GM18519 (cell line): ENCODE measurements at regions not wholly inside any gene's neighbourhood (a gene's known extent, or its start where the extent isn't known, plus 50 kb on each side); places are given as distances from the start of the nearest gene placed in this dataset.

ENCODE experiments used
- ATAC-seq: cut with Tn5 transposase; IDR thresholded peaks from one replicate; pipeline ENCODE4 v1.9.1; 2021; ENCODE audit warnings: mild to moderate bottlenecking, moderate library complexity; ENCODE audit not compliant: unreplicated experiment, low FRiP score

GRCh38 chr3:180282386-180282785 is 245.6 kb upstream of the PEX5L start:
- no peak for ATAC-seq

GRCh38 chr3:180283251-180283650 is 246.5 kb upstream of the PEX5L start:
- ATAC-seq, result no peak

GRCh38 chr3:180284331-180285110 is 247.8 kb upstream of the PEX5L start:
- no peak for ATAC-seq

DNA sequence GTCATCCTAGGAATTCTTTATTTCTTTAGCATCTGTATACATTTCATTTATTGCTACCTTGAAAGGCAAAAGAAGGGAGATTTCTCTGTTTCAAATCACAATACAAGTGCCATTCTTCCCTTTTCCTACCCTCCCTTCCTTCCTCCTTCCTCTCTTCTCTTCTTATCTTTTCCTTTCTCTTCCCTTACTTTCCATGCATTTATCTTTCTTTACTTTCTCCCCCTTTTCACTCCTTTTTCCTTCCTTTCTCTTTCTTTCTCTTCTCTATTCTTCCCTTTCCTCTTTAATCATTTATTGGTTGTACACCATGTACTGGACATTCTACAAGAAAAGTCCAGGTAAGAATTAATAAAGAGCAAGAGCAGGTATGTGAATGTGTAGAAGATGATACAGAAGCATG is 251.0 kb upstream of the PEX5L start:
- no peak for ATAC-seq

DNA sequence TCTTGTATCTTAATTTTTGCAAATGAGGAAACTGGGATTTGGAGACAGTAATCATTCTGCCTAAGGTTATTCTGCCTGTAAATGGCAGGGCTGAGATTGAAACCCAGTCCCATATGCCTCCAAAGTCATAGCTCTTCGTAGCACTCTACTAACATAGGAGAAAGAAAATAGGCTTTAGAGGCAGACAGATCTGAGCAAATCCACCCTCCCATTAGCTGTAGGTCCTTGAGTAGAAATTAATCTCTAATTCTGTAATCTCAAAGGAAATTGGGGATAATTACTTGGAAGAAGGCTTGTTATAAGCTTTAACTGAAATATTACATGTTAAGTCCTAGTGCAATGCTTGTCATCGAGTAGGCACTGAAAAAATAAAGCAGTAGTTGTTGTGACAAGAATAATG is 252.1 kb upstream of the PEX5L start:
- no peak for ATAC-seq

- no peak for ATAC-seq
These were observed 253.6 kb upstream of the PEX5L start for GRCh38 chr3:180290300-180290699.

DNA sequence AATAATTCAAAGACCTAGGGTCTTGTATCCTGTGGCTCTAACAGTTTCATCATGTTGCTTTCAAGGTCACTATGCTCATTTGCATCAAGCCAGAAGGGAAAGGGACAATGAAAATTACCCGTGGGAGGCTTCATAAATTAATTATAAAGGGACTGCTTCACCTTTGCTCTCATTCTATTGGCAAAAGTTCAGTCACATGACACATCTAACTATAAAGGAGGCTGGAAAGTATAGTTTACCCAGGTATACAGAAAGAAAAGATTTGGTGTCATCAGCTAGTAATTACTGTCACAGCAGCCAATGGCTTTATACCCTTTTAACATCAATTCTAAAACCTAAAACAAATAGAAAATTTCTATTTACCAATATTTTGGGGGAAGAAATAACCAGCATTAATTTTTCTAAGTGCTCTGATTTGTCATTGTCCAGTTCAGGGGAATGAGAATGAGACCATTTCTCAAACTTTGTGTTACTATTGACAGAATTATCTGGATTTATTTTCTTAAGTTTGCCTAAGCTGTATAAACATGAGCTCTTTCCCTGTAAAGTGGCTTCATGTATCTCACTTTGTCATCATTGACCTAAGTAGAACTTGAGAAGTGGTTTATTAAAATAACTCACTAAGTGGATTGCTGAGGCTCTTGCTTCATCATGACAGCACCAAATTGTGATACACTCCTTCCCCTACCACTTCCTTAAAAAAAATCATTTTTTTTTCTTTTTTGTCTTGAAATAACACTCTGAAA is 257.7 kb upstream of the PEX5L start:
- no peak for ATAC-seq

DNA sequence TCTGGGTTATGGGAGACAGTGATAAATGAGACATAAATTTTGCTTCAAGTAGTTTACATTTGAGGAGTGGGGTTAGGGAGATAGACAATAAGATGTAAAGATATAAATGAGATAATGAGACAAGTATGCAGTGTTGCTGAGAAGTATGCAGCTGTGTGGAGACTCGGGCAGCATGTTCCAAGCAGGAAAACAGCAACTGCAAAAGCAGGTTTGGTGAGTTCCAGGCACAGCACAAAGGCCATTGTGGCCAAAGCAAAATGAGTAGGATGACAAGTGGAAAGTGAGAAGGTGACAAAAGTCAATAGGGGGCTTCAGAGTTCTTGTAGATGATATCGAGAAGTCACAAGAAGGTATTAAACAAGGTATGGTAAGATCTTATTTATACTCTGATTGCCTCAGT is 259.1 kb upstream of the PEX5L start:
- no peak for ATAC-seq

DNA sequence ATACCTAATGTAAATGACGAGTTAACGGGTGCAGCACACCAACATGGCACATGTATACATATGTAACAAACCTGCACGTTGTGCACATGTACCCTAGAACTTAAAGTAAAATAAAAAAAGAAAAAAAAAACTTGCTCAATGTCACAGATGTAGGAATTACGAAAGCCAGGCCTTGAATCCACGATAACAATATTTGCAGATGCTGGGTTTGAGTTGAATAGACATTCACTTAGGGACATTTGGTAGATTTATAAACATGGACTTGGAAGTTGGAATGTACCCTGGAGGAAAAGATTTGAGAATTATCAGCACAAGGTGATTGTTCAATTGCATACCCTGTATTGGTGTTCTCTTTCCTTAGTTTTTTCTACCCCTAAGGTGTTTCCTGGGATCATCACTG is 260.2 kb upstream of the PEX5L start:
- no peak for ATAC-seq

DNA sequence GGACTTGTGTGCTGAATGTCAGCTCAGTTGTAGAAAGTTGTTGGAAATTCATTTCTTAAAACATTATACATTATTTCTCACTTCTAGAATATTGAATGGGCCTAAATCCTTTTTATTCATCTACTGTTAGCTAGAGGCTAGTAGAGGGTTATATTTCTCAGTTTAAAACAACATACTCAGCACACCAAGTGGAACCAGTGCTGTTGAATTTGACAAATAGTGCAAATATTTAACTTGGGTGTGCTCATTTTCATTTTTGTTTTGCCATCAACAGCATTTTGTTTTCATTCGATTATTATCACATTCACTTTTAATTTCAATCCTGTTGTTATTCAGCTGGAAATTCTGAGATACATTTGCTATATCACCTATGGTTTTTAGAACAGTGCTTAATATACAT is 269.4 kb upstream of the PEX5L start:
- no peak for ATAC-seq

GRCh38 chr3:180306691-180307090 is 270.0 kb upstream of the PEX5L start:
- no peak for ATAC-seq

- no peak for ATAC-seq
These were observed 274.5 kb upstream of the PEX5L start for GRCh38 chr3:180311242-180311641.

DNA sequence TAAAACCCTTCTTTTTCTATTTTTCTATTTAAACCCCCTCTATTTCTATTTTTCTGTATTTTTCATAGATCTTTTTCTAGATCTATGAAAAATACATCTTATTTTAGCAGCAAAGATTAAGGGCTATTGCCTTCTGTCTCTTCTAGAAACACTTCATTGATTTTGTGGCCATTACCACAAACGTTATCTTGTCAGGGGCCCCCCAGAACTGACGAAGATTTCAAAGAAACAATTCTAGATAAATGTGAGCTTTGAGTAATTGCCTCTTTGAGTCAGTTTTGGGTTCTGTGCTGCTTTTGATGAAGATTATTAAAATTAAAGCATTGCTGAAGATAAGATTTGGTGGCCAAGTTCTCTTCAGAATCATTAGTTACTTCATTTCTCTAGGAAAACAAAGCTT is 279.6 kb upstream of the PEX5L start:
- ATAC-seq, result no peak

GRCh38 chr3:180319461-180319860 is 282.5 kb upstream of the TTC14 start:
- no peak for ATAC-seq

DNA sequence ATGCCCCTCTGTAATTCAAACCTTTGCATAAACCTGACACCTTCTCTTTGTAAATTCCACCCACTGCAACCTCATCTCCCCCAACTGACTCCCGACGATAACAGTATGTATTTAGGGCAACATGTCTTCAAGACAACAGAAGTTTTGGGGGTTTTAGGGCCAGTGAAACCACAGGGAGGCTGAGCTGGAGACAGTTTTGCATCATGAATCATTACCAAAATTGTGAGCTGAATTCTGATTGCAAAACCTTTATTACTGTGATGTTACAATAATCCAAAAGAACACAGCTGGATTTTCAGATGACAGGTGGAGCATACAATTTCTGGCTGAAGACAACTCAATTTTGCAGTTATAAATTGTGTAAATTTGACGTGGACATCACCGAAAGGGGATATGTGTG is 281.3 kb upstream of the TTC14 start:
- ATAC-seq, result no peak

DNA sequence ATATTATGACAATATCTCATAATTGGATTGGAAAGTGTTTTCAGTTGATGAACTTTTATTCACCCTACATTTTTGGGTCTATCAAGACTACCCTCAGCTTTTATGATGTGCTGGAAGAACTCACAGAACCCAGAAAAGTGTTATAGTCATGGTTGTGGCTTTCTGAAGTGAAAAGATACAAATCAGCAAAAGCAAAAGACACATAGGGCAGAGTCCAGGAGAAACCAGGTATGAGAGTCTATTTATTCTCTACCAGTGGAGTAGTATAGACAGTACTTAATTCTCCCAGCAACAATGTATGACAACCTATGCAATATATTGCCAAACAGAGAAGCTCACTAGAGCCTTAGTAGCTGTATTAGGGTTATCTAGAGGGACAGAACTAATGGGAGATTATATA is 280.4 kb upstream of the TTC14 start:
- no peak for ATAC-seq

DNA sequence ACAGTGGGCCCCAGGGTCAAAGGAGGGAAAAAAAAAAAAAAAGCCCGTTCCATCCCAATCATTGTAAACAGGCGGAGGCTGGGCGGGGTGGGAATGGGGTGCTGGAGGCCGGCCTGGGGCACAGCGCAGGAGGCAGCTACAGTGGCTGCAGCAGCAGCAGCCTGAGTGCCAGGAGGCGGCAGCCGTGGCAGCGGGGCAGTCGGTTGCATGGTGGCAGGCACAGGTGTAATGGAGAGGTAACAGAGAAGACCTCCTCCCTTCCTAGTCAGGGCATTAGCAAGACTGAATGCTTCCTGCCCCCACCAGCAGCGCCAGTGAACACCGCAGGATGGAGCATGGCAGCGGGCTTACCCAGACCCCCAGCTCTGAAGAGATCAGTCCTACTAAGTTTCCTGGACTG is 279.1 kb upstream of the TTC14 start:
- no peak for ATAC-seq

GRCh38 chr3:180324791-180325190 is 277.2 kb upstream of the TTC14 start:
- no peak for ATAC-seq

DNA sequence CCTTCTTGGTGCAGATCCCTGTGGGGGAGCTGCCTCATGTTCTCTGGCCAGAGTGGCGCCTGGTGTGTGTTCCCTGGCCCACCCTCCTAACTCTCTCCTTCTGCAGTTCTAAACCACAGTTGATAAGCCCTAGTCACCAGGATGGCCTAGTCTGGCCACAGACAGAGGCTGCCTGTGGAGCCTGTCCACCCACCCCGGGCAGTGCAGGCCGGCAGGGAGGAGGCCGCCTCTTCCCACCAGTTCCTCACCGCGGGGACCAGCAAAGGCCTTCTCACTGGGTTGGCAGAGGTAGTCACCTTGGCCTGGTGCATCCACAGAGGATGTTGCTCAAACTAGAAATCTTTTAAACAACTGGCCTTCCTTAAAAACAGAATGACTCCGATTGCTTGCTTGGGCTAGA is 276.4 kb upstream of the TTC14 start:
- ATAC-seq, result no peak

DNA sequence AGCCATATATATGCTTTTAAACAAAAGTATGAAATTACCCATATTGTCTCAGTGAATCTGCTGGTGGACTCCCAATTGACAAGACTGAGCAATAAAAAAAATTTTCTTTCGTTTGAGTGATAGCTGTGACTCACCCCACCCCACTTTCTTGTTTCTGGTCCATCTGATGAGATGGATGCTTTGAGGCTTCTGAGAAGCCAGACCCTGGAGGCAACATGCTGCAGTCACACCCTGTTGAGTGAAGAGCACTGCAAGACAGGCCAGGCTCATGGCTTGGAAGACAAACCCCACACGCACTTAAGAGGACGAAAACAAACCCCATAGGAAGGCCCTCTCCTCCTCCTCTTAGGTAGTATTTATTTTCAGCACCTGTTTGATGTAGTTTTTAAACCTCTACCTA is 276.0 kb upstream of the TTC14 start:
- ATAC-seq, result no peak

DNA sequence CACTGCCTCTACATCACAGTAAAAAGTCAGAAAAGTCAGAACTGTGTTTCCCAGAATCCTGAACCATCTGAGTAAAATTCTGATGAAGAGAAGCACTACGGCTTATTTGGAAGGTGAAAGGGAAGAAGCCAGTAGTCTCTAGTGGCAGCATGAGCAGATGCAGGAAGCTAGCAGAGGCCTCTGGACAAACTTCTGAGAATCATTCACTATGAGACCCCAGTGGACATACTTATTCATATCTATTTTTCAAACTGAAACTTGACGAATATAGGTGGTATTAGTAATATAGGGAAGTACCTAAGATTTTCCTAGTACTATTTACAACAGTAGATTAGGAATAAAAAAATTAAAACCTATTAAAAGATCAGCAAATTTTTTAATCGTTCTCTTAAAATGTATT is 272.8 kb upstream of the TTC14 start:
- peak; percentile 63 for ATAC-seq

GRCh38 chr3:180329847-180330246 is 272.1 kb upstream of the TTC14 start:
- no peak for ATAC-seq
